Stimulated activated CD4-positive, alpha-beta T cell treated with anti-CD3 and anti-CD28 coated beads, Interleukin-15, amount 100 ng/mL, for 24 hours (primary cell): ENCODE measurements at regions not wholly inside any gene's neighbourhood (a gene's known extent, or its start where the extent isn't known, plus 50 kb on each side); places are given as distances from the start of the nearest gene placed in this dataset.
"Not testable (repeated sequence)": the region's sequence is repeated elsewhere in the genome, so short reads cannot be mapped to it uniquely, and the experiment has no call there.

Experiments
- DNase-seq: peaks from one replicate; pipeline ENCODE4 v3.0.0-alpha.2; 2020

- no peak for DNase-seq
Observed at GRCh38 chrX:13220916-13221315, 98.9 kb downstream of the ATXN3L start.

DNA sequence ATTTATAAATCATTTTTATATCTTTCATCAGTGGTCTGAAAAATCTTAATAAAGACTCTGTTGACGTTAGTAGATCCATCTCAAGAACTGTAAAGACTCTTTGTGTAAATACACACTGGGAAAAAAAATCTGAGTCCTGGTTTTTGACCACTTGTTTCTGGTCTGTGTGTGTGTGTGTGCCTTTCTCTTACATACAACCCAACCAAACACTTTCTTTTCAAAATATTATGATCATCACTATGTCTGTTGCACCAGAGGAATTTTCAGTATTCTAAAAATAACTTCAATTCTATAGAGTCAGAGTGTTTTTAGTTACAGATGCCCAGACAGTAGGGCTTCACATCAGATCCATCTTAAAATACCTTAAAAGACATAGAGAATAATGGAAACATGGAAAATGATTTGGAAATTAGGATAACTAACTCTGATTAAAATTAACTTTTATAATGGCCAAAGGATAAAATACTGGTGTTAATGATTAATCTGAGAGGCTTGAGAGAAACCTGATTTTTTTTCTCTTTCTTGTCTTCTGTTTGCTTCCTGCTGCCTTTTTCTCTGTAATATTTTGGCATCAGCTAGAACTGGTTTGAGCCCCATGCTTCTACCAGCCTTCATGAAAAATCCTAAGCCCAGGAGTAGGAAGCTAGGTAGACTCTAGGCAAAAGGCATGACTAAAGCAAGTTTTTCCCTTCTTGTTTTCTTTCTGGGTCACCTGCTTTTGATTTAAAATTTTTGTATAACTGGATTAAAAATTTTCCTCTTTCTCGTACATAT lies 99.7 kb downstream of the ATXN3L start:
- DNase-seq: no peak

DNA sequence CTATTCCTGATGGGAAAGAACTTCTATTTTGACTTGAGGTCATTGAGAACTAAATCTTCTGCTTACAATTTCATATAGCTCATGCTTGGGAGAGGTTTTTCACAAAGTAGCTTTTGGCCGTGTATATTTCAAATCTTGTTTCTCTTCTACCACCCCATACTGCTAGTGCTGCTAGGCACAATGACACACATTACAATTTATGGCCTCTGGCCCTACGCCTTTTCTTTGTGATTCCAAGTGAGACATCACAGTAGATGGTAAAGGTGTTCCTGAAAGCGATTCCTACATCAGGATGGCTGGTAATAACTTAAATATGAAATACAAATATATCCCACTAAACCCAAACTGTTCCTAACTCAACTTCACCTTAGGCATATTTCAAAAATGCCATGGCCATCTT lies 101.1 kb downstream of the ATXN3L start:
- DNase-seq: no peak

GRCh38 chrX:13216139-13216538 lies 103.7 kb downstream of the ATXN3L start:
- DNase-seq: no peak

- DNase-seq: no peak
Observed at GRCh38 chrX:13215729-13216128, 104.1 kb downstream of the ATXN3L start.

DNA sequence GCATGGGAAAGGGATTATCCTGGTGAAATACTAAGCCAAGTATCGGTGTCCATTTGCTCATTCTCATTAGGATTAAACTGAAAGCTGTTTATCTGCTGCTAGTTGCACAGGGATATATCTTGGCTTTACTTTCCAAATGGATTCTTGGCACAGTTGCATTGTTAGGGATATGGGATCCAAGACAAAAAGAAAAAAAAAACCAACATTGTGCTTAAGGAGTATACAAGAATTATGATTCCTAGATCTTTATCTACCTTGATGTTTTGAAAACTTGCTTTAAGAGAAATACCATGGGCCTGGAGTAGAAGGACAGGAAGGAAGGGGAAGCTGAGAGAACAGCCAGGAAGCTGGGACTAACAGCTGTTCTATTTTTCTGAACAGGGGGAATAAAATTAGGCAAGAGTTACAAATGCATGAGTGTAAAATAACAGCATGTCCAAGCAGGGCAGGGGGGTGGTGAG lies 107.6 kb downstream of the ATXN3L start:
- no peak for DNase-seq

DNA sequence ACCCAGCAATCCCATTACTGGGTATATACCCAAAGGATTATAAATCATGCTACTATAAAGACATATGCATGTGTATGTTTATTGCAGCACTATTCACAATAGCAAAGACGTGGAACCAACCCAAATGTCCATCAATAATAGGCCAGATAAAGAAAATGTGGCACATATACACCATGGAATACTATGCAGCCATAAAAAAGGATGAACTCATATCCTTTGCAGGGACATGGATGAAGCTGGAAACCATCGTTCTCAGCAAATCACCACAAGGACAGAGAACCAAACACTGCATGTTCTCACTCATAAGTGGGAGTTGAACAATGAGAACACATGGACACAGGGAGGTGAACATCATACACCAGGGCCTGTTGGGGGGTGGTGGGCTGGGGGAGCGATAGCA lies 109.7 kb downstream of the ATXN3L start:
- not testable (repeated sequence) for DNase-seq

DNA sequence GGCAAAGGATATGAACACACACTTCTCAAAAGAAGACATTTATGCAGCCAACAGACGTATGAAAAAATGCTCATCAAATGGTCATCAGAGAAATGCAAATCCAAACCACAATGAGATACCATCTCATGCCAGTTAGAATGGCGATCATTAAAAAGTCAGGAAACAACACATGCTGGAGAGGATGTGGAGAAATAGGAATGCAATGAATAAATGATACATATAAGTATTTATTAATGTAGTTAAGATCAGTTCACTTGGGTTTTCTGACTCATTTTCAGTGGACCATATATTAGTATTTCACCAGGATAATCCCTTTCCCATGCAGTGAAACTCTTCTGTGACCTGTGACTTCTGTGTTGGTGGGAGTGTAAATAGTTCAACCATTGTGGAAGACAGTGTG lies 110.1 kb downstream of the ATXN3L start:
- not testable (repeated sequence) for DNase-seq

DNA sequence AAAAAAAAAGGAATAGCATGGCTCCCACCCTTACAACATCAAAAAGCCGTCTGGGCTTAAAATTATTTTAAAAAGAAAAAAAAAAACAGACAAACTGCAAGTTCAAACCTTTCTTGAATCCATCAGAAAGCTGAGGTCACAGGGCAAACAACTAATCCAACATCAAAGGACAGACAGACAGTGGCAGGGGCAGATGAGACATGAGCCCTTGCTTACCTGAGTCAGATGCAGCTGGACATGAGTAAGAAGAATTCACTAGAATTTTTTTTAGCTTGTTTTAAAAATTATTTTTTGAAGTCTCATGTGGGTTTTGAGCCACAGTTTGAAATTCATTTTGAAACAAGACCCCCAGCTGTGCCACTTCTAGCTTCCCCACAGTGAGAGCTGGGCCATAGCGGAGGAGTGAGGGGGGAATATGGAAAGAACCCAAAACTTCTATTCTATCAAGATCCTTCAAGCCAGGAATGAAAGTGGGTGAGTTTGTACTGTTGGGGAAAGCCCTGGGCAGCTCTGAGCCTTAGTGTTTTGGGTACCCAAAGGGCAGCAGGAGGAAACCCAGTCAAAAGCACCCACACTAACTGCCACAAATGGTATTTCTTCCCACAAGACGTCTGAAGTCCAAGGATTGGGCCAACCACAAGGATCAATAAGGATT lies 111.4 kb downstream of the ATXN3L start:
- no peak for DNase-seq

DNA sequence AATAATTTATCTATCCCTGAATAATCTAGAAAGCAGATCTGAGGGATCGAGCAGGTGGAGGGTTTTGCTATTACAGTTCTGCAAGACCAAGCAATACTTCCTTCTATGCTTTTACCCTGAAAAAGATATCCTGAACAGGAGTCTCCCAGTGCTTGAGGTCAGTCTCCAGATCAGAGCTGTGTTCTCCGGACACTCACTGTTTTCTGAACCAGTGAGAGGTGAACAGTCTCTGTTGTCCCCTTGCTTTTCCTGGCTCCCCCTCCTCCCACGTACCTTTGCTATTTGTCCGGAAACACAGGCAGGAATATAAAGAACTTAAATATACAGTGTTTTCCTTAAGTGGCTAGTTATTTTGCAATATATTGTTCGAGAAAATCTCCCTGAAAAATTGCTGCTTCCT lies 116.6 kb downstream of the ATXN3L start:
- no peak for DNase-seq

GRCh38 chrX:13201605-13202219 lies 118.1 kb downstream of the ATXN3L start:
- DNase-seq: no peak

- DNase-seq: no peak
Observed at GRCh38 chrX:13200398-13200797, 119.5 kb downstream of the ATXN3L start.

GRCh38 chrX:13198762-13199064 lies 121.1 kb downstream of the ATXN3L start:
- DNase-seq: no peak

- no peak for DNase-seq
Observed at GRCh38 chrX:13198056-13198761, 121.6 kb downstream of the ATXN3L start.

- no peak for DNase-seq
Observed at GRCh38 chrX:13196782-13197181, 123.1 kb downstream of the ATXN3L start.

- DNase-seq: no peak
Observed at GRCh38 chrX:13195340-13195739, 124.5 kb downstream of the ATXN3L start.

- DNase-seq: no peak
Observed at GRCh38 chrX:13194291-13195103, 125.4 kb downstream of the ATXN3L start.

- no peak for DNase-seq
Observed at GRCh38 chrX:13190051-13190450, 129.8 kb downstream of the ATXN3L start.

DNA sequence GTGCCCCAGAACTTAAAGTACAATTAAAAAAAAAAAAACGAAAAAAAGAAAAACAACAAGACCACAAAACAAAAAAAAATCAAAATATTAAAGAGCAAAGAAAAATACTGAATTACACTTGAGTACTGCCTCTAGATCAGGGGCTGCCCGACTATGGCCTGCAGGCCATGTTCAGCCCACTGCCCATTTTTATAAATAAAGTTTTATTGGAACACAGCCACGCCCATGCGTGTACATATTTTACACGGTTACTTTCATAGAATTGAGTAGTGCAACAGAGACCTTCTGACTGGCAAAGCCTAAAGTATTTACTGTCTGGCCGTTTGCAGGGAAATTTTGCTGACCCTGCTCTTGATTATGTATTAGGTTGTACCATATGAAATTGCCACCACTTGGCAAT lies 130.5 kb downstream of the ATXN3L start:
- no peak for DNase-seq

- no peak for DNase-seq
Observed at GRCh38 chrX:13188731-13189309, 131.0 kb downstream of the ATXN3L start.

DNA sequence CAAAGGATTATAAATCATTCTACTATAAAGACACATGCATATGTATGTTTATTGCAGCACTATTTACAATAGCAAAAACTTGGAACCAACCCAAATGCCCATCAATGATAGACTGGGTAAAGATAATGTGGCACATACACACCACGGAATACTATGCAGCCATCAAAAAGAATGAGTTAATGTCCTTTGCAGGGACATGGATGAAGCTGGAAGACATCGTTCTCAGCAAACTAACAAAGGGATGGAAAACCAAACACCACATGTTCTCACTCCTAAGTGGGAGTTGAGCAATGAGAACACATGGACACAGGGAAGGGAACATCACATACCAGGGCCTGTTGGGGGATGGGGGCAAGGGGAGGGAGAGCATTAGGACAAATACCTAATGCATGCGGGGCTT lies 133.2 kb downstream of the ATXN3L start:
- not testable (repeated sequence) for DNase-seq

DNA sequence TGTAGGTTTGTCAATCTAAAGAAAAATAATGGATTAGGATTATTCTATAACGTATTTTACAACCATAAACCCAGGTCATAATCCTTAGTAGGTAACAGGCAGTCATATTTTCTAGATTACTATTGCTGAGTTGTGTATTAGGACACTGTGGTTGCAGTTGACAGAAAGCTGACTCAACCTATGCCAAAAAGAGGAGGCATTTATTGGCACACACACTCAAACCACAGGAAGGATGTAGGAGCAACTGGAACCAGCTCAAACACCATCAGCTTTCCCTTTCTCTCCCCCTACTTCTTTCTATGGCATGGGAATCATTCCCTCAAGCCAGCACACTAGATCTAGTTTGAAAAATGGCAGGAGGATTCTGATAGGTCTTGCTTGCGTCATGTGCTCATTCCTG lies 136.4 kb upstream of the FAM9C start:
- DNase-seq: no peak
